ENCODE measurements at regions not wholly inside any gene's neighbourhood (a gene's known extent, or its start where the extent isn't known, plus 50 kb on each side); places are given as distances from the start of the nearest gene placed in this dataset.

DNA sequence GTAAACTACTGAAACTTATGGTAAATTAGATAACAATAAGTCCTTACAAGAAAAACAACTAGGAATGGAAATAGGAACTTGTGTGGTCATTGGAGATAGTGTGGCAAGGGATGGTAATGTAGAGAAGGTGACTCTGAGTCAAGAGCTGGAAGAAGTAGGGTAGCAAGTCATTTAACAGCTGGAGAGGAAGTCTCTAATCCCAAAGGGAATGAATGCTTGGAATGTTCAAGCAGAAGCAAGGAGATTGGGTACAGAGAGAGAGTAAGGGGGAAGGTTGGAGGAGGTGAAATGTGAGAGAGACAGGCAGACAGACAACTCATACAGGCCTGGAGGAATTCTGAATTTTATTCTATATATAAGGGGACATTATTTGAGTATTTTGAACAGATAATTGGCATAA is 260.6 kb upstream of the MAD2L1 start:
- Histone ChIP-seq H3K4me1 (no peaks in the 10 kb centered on the region), H3K4me3 (no peak overlapping the region), H3K27ac (no peak overlapping the region), H3K9me3 (no peaks in the 10 kb centered on the region), H3K36me3 (no peaks in the 10 kb centered on the region), H3K27me3 (no peaks in the 10 kb centered on the region)
- in situ Hi-C loops (cut with MboI; ENCODE audit: low sequenced_read_pairs in 4 of 4) (no loop called here), intact Hi-C loops (cut with DNase I; ENCODE audit: low total_unique reads) (no loop called here)
- TF ChIP-seq POLR2A (IDR thresholded peaks at IDR 0.05): no peak
- TF ChIP-seq CTCF (IDR thresholded peaks at IDR 0.05 in 4 of 5, conservative IDR thresholded peaks at IDR 0.05 in 1 of 5): no peak
- no peak for ATAC-seq
- DNase-seq: no peak

GRCh38 chr4:120319046-120319767 is 252.6 kb upstream of the MAD2L1 start:
- Histone ChIP-seq H3K27ac (no peak overlapping the region), H3K9me3 (no peaks in the 10 kb centered on the region), H3K36me3 (no peaks in the 10 kb centered on the region), H3K27me3 (no peaks in the 10 kb centered on the region), H3K4me1 (no peaks in the 10 kb centered on the region), H3K4me3 (no peak overlapping the region)
- no peak for ATAC-seq
- intact Hi-C loops (cut with DNase I; ENCODE audit: low total_unique reads): no loop called here
- no peak for DNase-seq
- in situ Hi-C loops (cut with MboI; ENCODE audit: low sequenced_read_pairs in 4 of 4): no loop called here
- no peak for TF ChIP-seq CTCF (IDR thresholded peaks at IDR 0.05 in 4 of 5, conservative IDR thresholded peaks at IDR 0.05 in 1 of 5)

- H3K4me1 ChIP-seq: no peaks in the 10 kb centered on the region
- no peaks in the 10 kb centered on the region for H3K27me3 ChIP-seq
- in situ Hi-C loops (cut with MboI; ENCODE audit: low sequenced_read_pairs in 4 of 4): no loop called here
- DNase-seq: no peak
- no peak for ATAC-seq
- TF ChIP-seq CTCF (IDR thresholded peaks at IDR 0.05 in 4 of 5, conservative IDR thresholded peaks at IDR 0.05 in 1 of 5) (no peak), POLR2A (IDR thresholded peaks at IDR 0.05) (no peak)
- intact Hi-C loops (cut with DNase I; ENCODE audit: low total_unique reads): no loop called here
- no peaks in the 10 kb centered on the region for H3K36me3 ChIP-seq
- H3K4me3 ChIP-seq: no peak overlapping the region
- H3K27ac ChIP-seq: no peak overlapping the region
- no peaks in the 10 kb centered on the region for H3K9me3 ChIP-seq
These were observed 251.7 kb upstream of the MAD2L1 start for GRCh38 chr4:120318196-120318846.

GRCh38 chr4:120317713-120318112 is 251.1 kb upstream of the MAD2L1 start:
- intact Hi-C loops (cut with DNase I; ENCODE audit: low total_unique reads): no loop called here
- H3K27me3 ChIP-seq: no peaks in the 10 kb centered on the region
- H3K9me3 ChIP-seq: no peaks in the 10 kb centered on the region
- no peak overlapping the region for H3K4me3 ChIP-seq
- no peaks in the 10 kb centered on the region for H3K4me1 ChIP-seq
- DNase-seq (no peak), ATAC-seq (no peak)
- H3K27ac ChIP-seq: no peak overlapping the region
- H3K36me3 ChIP-seq: no peaks in the 10 kb centered on the region
- TF ChIP-seq CTCF (IDR thresholded peaks at IDR 0.05 in 4 of 5, conservative IDR thresholded peaks at IDR 0.05 in 1 of 5): no peak
- no peak for TF ChIP-seq POLR2A (IDR thresholded peaks at IDR 0.05)
- in situ Hi-C loops (cut with MboI; ENCODE audit: low sequenced_read_pairs in 4 of 4): no loop called here
